Caco-2 (cell line): ENCODE measurements at regions not wholly inside any gene's neighbourhood (a gene's known extent, or its start where the extent isn't known, plus 50 kb on each side); places are given as distances from the start of the nearest gene placed in this dataset.

Source experiments
- BruUV-seq: library from RNA; stranded (reverse); fragments of 400-500 nt; replicated peaks from 2 replicates; lab custom pipeline; 2021; lab: Mats Ljungman, UMichigan
- CTCF ChIA-PET: fragments of 300-600 bp; sonication (Branson Sonifier 250); formaldehyde crosslinking; loops from one replicate; lab custom pipeline; 2022; ENCODE audit warnings: antibody characterized with exemption; lab: Charles Lee
- POLR2A ChIA-PET: fragments of 300-600 bp; sonication (Branson Sonifier 250); formaldehyde crosslinking; loops from one replicate; lab custom pipeline; 2022; ENCODE audit warnings: antibody characterized with exemption; lab: Charles Lee
- DNase-seq, 2 experiments: peaks; one replicate each; pipeline versions ENCODE4 v3.0.0 to v3.0.0-alpha.2; 2020 to 2022
- H3K27me3 ChIP-seq: replicated peaks from 2 replicates; pipeline ENCODE4 v1.6.0; 2011; ENCODE audit warnings: low read length; ENCODE audit not compliant: control insufficient read depth, insufficient read depth
- H3K36me3 ChIP-seq: 2 replicates; pipeline ENCODE4 v1.5.1; 2011; ENCODE audit warnings: low read length; ENCODE audit not compliant: control insufficient read depth, insufficient read depth
- H3K4me1 ChIP-seq: fragments of 250-450 bp; sonication (Bioruptor Pico); 2 replicates; pipeline ENCODE4 v1.5.1; 2020; ENCODE audit warnings: mild to moderate bottlenecking
- H3K4me3 ChIP-seq: 2 replicates; pipeline ENCODE4 v1.5.1; 2011; ENCODE audit warnings: low read depth, mild to moderate bottlenecking, control low read depth, low read length
- H3K9me3 ChIP-seq: fragments of 250-450 bp; sonication (Bioruptor Pico); 2 replicates; pipeline ENCODE4 v1.5.1; 2020; ENCODE audit warnings: mild to moderate bottlenecking, moderate library complexity
- H3K27ac Mint-ChIP-seq: one replicate; pipeline ENCODE4 v1.8.0; 2022; ENCODE audit warnings: mixed read lengths; ENCODE audit not compliant: unreplicated experiment
- H3K27me3 Mint-ChIP-seq: one replicate; pipeline ENCODE4 v1.8.0; 2022; ENCODE audit warnings: mixed read lengths; ENCODE audit not compliant: insufficient read depth, unreplicated experiment
- H3K36me3 Mint-ChIP-seq: one replicate; pipeline ENCODE4 v1.8.0; 2022; ENCODE audit warnings: mild to moderate bottlenecking, mixed read lengths; ENCODE audit not compliant: insufficient read depth, unreplicated experiment
- H3K4me1 Mint-ChIP-seq: one replicate; pipeline ENCODE4 v1.8.0; 2022; ENCODE audit warnings: low read depth, mixed read lengths; ENCODE audit not compliant: unreplicated experiment
- H3K4me3 Mint-ChIP-seq: one replicate; pipeline ENCODE4 v1.8.0; 2022; ENCODE audit warnings: mild to moderate bottlenecking, moderate library complexity, mixed read lengths; ENCODE audit not compliant: unreplicated experiment
- H3K9me3 Mint-ChIP-seq: one replicate; pipeline ENCODE4 v1.8.0; 2022; ENCODE audit warnings: mixed read lengths; ENCODE audit not compliant: unreplicated experiment
- CTCF ChIP-seq, 2 experiments: fragments of 200-600 bp in 1 of 2; IDR thresholded peaks; 1 replicate in 1 of 2; 2 replicates in 1 of 2; pipeline versions ENCODE4 v1.5.1 to v1.8.0; 2011 to 2022; ENCODE audit warnings: antibody characterized with exemption in 1 of 2, control low read depth in 1 of 2, inconsistent platforms in 1 of 2, low read depth in 1 of 2, low read length in 1 of 2, mild to moderate bottlenecking in 1 of 2, moderate library complexity in 1 of 2; ENCODE audit not compliant: insufficient read depth in 1 of 2, severe bottlenecking in 1 of 2, unreplicated experiment in 1 of 2
- intact Hi-C: fragments of 100-400 bp; cut with micrococcal nuclease; formaldehyde crosslinking; loops from one replicate; pipeline ENCODE4 v1.10.0; 2022; ENCODE audit not compliant: unreplicated experiment

- ChIA-PET POLR2A (no interaction called here), CTCF (interaction anchor here (1.3 kb wide), 1 partner anchor 11 kb away, joined by 6 read pairs; no protein-coding TSS in a partner anchor)
- TF ChIP-seq CTCF (IDR thresholded peaks at IDR 0.05; ENCODE audit: insufficient read depth in 1 of 2, low read depth in 1 of 2, low read length in 1 of 2, severe bottlenecking in 1 of 2, unreplicated experiment in 1 of 2): no peak
- no peak overlapping the region for H3K4me3 Mint-ChIP-seq
- no peaks in the 10 kb centered on the region for H3K4me1 ChIP-seq
- H3K27me3 Mint-ChIP-seq: no peaks in the 10 kb centered on the region
- H3K9me3 ChIP-seq: no peaks in the 10 kb centered on the region
- no peaks in the 10 kb centered on the region for H3K36me3 ChIP-seq
- no peaks in the 10 kb centered on the region for H3K9me3 Mint-ChIP-seq
- no peaks in the 10 kb centered on the region for H3K4me1 Mint-ChIP-seq
- H3K27ac Mint-ChIP-seq: no peak overlapping the region
- H3K27me3 ChIP-seq: 0 out of 2 replicates have a peak, but pooled peaks cover 1% of the 10 kb centered on the region
- BruUV-seq: no TSS peak
- no peaks in the 10 kb centered on the region for H3K36me3 Mint-ChIP-seq
- no peak overlapping the region for H3K4me3 ChIP-seq
- no peak for DNase-seq
- intact Hi-C loops: no loop called here
Measured at GRCh38 chr5:72622170-72622760, 115.1 kb upstream of the ZNF366 start.

- H3K27me3 Mint-ChIP-seq: no peaks in the 10 kb centered on the region
- no peak overlapping the region for H3K27ac Mint-ChIP-seq
- Histone ChIP-seq H3K36me3 (no peaks in the 10 kb centered on the region), H3K9me3 (no peaks in the 10 kb centered on the region), H3K27me3 (0 out of 2 replicates have a peak, but pooled peaks cover 1% of the 10 kb centered on the region), H3K4me3 (no peak overlapping the region), H3K4me1 (no peaks in the 10 kb centered on the region)
- no TSS peak for BruUV-seq
- no peaks in the 10 kb centered on the region for H3K9me3 Mint-ChIP-seq
- CTCF ChIA-PET: interaction anchor here (1.3 kb wide), 1 partner anchor 10 kb away, joined by 6 read pairs; no protein-coding TSS in a partner anchor
- H3K4me3 Mint-ChIP-seq: no peak overlapping the region
- H3K36me3 Mint-ChIP-seq: no peaks in the 10 kb centered on the region
- intact Hi-C loops: no loop called here
- no peak for DNase-seq
- no peaks in the 10 kb centered on the region for H3K4me1 Mint-ChIP-seq
- POLR2A ChIA-PET: no interaction called here
- no peak for TF ChIP-seq CTCF (IDR thresholded peaks at IDR 0.05; ENCODE audit: insufficient read depth in 1 of 2, low read depth in 1 of 2, low read length in 1 of 2, severe bottlenecking in 1 of 2, unreplicated experiment in 1 of 2)
Measured at GRCh38 chr5:72621576-72621975, 114.4 kb upstream of the ZNF366 start.

DNA sequence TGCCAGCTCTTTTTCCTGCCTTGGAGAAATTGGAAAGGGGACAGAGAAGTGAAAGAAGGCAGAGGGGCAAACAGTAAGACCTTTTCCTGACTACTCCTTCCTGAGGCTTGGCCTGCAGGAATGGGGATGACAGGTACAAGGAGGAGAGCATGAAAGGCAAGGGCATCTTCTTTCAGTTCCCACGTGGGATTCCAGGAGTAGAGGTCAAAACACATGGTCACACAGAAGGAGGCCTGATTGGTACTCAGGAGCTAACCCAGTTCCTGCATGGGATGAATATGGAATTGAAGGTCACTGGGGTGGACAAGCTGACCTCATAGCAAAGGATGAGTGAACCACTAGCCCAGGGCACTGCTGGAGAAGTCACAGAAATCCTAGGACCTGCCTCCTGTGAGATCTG lies 112.5 kb upstream of the ZNF366 start:
- DNase-seq: no peak
- H3K36me3 ChIP-seq: no peaks in the 10 kb centered on the region
- no peaks in the 10 kb centered on the region for H3K27me3 Mint-ChIP-seq
- H3K4me3 Mint-ChIP-seq: no peak overlapping the region
- 0 out of 2 replicates have a peak, but pooled peaks cover 1% of the 10 kb centered on the region for H3K27me3 ChIP-seq
- H3K27ac Mint-ChIP-seq: no peak overlapping the region
- intact Hi-C loops: loop anchor here (10.0 kb wide), 1 partner anchor 225 kb away; no protein-coding TSS in a partner anchor
- H3K36me3 Mint-ChIP-seq: no peaks in the 10 kb centered on the region
- no peaks in the 10 kb centered on the region for H3K4me1 Mint-ChIP-seq
- H3K4me3 ChIP-seq: no peak overlapping the region
- POLR2A ChIA-PET: no interaction called here
- no peaks in the 10 kb centered on the region for H3K9me3 Mint-ChIP-seq
- H3K4me1 ChIP-seq: no peaks in the 10 kb centered on the region
- CTCF ChIA-PET: interaction anchor here (0.8 kb wide), 1 partner anchor 9 kb away, joined by 3 read pairs; no protein-coding TSS in a partner anchor
- no peak for TF ChIP-seq CTCF (IDR thresholded peaks at IDR 0.05; ENCODE audit: insufficient read depth in 1 of 2, low read depth in 1 of 2, low read length in 1 of 2, severe bottlenecking in 1 of 2, unreplicated experiment in 1 of 2)
- no TSS peak for BruUV-seq
- no peaks in the 10 kb centered on the region; the same call in 1 of the 2 replicates for H3K9me3 ChIP-seq
